ENCODE measurements at regions not wholly inside any gene's neighbourhood (a gene's known extent, or its start where the extent isn't known, plus 50 kb on each side); places are given as distances from the start of the nearest gene placed in this dataset.

DNA sequence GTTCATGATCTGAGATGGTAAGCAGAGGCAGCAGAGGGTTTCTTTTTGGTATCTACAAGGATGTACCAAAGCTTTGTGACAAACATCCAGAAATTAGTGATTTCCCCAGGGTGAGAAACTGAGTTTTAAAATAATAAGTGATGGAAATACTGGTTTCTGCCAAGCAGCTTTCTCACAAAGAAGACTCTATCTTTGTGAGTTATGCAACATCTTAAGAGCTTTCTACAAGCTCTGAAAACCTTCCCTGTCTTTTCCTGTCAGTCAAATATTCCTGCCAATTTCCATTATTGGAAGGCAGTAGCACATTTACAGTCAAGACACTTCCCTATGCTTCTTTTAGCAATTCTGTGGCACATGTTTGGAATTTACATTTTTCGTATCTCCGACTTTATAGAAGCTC is 264.7 kb upstream of the SPTLC3 start:
- TF ChIP-seq, protein P1, sequence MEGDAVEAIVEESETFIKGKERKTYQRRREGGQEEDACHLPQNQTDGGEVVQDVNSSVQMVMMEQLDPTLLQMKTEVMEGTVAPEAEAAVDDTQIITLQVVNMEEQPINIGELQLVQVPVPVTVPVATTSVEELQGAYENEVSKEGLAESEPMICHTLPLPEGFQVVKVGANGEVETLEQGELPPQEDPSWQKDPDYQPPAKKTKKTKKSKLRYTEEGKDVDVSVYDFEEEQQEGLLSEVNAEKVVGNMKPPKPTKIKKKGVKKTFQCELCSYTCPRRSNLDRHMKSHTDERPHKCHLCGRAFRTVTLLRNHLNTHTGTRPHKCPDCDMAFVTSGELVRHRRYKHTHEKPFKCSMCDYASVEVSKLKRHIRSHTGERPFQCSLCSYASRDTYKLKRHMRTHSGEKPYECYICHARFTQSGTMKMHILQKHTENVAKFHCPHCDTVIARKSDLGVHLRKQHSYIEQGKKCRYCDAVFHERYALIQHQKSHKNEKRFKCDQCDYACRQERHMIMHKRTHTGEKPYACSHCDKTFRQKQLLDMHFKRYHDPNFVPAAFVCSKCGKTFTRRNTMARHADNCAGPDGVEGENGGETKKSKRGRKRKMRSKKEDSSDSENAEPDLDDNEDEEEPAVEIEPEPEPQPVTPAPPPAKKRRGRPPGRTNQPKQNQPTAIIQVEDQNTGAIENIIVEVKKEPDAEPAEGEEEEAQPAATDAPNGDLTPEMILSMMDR (IDR thresholded peaks at IDR 0.05) = no peak
- TF ChIP-seq POLR2A (IDR thresholded peaks at IDR 0.05) = no peak
